ENCODE measurements at regions not wholly inside any gene's neighbourhood (a gene's known extent, or its start where the extent isn't known, plus 50 kb on each side); places are given as distances from the start of the nearest gene placed in this dataset.
A peak's percentile ranks its signal among the peaks of the same experiment; 100 is the strongest.
"Not testable (repeated sequence)": the region's sequence is repeated elsewhere in the genome, so short reads cannot be mapped to it uniquely, and the experiment has no call there.

GRCh38 chr5:63563008-63563917 lies 399.0 kb downstream of the HTR1A start:
- DNase-seq (ENCODE audit: low read depth in 2 of 2), result no peak

DNA sequence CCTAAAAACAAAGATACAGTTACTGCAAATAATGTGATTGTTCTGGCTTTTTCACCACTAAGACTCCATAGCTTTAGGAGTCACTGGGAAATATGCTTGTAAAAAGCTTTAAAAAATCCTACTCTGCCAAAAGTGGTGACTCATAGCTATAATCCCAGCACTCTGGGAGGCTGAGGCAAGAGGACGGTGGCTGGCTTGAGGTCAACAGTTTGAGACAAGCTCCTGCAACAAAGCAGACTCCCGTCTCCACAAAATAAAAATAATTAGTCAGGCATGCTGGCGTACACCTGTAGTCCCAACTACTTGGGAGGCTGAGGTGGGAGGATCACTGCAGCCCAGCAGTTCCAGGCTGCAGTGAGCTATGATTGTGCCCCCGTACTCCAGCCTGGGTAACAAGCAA lies 406.4 kb downstream of the HTR1A start:
- DNase-seq (ENCODE audit: low read depth in 2 of 2), result no peak

DNA sequence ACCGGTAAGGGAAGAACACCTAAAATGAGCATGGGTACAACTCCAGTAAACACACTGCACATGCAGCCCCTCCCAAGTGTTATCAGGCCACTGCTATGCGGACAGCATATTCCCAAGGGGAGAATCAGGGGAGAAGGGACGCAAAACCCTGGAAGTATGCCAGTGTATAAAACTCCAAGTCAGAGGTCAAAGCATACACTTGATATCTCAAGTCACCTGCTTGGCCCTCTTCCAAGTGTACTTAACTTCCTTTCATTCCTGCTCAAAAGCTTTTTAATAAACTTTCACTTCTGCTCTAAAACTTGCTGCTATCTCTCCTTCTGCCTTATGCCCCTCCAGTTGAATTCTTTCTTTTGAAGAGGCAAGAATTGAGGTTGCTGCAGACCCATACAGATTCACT lies 408.1 kb downstream of the HTR1A start:
- DNase-seq (ENCODE audit: low read depth in 2 of 2), result no peak

DNA sequence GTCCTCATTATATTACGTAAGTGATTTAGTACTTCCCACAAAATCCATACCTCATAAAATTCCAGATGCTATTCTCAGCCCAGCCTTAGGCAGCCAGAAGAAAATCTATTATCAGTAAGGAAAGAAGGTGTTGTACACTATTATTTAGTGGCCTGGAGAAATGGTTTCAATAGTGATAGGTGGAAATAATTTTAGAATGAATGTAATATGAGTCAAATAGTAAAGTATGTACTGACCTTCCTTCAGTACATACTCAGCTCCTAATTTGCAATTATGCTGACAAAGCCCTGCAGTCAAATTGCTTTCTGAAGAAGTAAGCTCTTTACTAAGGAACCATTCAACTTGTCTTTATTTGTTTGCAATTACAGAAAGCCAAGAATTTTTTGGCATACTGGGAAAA lies 409.2 kb downstream of the HTR1A start:
- no peak for DNase-seq (ENCODE audit: low read depth in 2 of 2)

- no peak for DNase-seq (ENCODE audit: low read depth in 2 of 2)
Observed at GRCh38 chr5:63535840-63536602, 426.2 kb downstream of the HTR1A start.

GRCh38 chr5:63524281-63524680 lies 438.0 kb downstream of the HTR1A start:
- DNase-seq (ENCODE audit: low read depth in 2 of 2), result no peak

DNA sequence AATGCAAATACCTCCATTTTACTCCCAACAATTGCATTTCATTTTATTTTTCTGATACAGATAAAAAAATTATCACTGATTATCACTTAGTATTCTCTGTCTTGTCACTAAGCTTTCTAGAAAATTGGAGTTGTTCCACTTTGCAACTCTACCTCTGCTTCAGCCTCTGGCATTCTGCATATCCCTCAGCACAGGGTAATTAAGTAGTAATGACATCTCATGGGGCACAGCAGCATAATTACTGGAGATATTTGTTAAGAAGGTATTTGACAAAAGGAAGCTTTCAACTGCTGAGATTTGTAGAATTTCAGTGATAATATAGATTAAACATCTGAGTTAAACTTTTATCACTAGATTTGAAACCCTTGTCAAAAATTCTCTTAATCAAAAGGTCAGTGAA lies 446.2 kb downstream of the HTR1A start:
- DNase-seq (ENCODE audit: low read depth in 2 of 2), result no peak

GRCh38 chr5:63500242-63500641 lies 462.0 kb downstream of the HTR1A start:
- DNase-seq (ENCODE audit: low read depth in 2 of 2), result no peak

GRCh38 chr5:63495225-63495624 lies 467.0 kb downstream of the HTR1A start:
- DNase-seq (ENCODE audit: low read depth in 2 of 2), result no peak

DNA sequence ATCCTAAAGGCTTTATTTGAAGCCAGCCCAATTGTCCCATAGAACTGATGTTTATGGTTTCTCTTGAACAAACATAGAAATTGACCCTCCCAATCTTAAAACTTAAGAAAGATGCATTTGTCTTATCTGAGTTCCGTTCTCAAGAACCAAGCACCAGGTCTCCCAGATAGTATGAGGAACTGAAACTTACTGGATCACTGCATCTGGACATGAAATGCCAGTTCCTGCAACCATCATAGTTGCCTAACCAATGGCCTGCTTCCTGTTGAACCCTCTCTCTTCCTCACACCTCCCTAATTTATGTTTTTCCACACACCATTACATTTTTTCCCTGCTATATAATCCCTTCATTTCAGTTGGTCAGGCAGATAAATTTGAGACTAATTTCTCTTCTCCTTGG lies 478.9 kb downstream of the HTR1A start:
- no peak for DNase-seq (ENCODE audit: low read depth in 2 of 2)

DNA sequence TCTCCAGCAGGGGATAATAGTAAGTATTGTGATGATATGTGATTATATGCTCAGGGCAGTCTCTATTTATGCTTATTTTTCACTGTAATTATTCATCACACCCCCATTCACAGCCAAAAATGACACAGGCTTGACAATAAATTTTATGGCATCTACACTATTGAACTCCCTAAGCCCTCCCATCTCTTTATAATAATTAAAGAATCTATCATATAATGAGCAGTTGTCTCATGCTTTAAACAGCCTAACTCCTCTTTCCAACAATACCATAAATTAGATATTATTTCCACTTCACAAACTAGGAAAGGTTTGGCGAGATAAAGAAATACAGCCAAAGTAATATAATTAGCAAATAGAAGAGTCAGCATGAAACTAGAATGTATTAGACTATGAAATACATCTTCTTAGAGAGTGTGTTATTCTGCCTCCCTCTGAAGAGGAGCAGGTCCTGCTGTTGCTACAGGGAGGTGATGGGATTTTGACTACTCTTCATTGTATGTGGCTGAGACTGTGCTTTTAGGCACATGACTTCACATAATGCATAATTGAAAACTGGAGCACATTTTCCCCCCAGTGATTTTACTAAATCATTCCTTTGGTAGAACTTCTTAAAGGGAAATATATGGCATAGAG lies 488.8 kb downstream of the HTR1A start:
- no peak for DNase-seq (ENCODE audit: low read depth in 2 of 2)

GRCh38 chr5:63456279-63456678 lies 506.0 kb downstream of the HTR1A start:
- DNase-seq (ENCODE audit: low read depth in 2 of 2), result no peak

GRCh38 chr5:63451188-63451587 lies 511.1 kb downstream of the HTR1A start:
- DNase-seq (ENCODE audit: low read depth in 2 of 2), result no peak

GRCh38 chr5:63439537-63439936 lies 522.7 kb downstream of the HTR1A start:
- no peak for DNase-seq (ENCODE audit: low read depth in 2 of 2)

DNA sequence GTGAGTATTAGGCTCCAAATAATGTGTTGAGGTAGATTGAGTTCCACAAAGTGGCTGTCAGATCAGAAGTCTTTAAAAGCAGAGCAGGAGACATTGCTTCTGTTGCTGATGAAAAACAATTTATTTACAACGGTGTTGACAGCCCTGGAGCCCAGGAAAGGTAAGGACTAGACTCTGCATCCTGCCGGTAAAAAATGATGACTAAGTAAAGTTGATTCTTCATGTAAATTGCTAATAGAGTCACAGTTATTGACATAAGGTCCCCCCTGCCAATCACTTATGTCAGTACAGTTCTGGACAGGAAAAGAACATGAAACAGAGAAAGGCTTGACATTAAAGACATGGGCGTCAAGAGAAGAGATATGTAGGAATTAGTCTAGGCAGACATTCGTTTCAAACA lies 552.5 kb downstream of the HTR1A start:
- no peak for DNase-seq (ENCODE audit: low read depth in 2 of 2)

- DNase-seq (ENCODE audit: low read depth in 2 of 2), result no peak
Observed at GRCh38 chr5:63408984-63409383, 553.3 kb downstream of the HTR1A start.

DNA sequence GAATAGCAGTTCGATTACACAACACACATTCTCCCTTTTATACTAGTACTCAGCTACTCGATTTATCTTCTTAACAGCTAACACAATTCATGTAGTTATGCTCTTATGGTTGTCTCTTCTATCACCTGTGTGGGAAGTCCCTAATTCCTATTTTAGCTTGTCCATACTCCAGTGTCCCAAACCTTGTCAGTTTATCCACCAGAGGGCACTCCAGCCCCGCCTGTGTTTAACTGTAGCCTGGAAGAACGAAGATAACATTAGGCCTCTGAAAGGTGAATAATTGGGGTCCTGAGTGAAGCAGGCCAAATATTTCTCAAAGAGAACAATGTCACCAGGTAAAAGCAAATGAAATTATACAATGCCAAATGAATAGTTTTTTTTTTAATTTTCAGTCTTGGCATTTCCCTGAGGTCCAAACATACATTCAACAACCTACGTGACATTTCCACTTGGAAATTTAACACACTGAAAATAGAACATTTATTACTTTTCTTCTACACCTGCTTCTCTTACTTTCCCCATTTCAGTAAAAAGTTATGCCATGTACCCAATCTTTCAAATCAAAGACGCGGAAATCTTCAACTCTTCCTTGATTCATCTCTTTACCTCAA lies 560.7 kb downstream of the HTR1A start:
- DNase-seq (ENCODE audit: low read depth in 2 of 2), result peak in 1 of 2 donors; percentile 22

- no peak for DNase-seq (ENCODE audit: low read depth in 2 of 2)
Observed at GRCh38 chr5:63400079-63400478, 562.2 kb downstream of the HTR1A start.

GRCh38 chr5:63398346-63398745 lies 563.9 kb downstream of the HTR1A start:
- no peak for DNase-seq (ENCODE audit: low read depth in 2 of 2)

- not testable (repeated sequence) for DNase-seq (ENCODE audit: low read depth in 2 of 2)
Observed at GRCh38 chr5:63388188-63388587, 574.1 kb downstream of the HTR1A start.

DNA sequence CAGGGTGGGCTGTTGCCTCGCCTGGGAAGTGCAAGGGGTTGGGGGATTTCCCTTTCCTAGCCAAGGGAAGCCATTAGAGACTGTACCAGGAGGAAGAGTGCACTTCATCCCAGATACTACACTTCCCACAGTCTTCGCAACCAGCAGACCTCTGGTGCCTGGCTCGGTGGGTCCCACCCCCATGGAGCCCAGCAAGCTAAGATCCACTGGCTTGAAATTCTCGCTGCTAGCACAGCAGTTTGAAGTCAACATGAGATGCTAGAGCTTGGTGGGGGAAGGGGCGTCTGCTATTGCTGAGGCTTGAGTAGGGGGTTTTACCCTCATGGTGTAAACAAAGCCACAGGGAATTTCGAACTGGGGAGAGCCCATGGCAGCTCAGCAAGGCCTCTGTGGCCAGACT lies 586.4 kb downstream of the HTR1A start:
- no peak for DNase-seq (ENCODE audit: low read depth in 2 of 2)

DNA sequence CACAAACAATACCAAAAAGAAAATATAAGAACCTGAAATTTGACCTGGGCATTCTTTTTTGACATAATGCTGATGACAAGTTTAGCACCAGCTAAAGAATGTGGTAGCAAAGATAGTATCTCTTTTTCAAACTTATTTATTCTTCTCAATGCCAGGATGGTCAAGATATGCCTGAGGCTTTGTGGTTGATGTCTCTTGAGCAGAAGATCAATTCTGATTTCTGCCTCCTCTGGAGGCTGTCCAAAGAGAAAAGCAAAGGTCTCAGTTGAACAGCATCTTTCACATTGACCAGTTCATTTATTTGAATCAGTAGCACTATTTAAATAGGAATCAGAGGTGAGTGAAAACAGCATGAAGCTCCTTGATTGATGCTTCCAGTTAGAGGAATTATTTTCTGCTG lies 588.2 kb downstream of the HTR1A start:
- no peak for DNase-seq (ENCODE audit: low read depth in 2 of 2)

All from stimulated activated CD4-positive, alpha-beta T cell treated with anti-CD3 and anti-CD28 coated beads, Interleukin-15, amount 100 ng/mL, for 48 hours (primary cell).